Stimulated activated CD8-positive, alpha-beta memory T cell treated with anti-CD3 and anti-CD28 coated beads, Interleukin-4, amount 100 ng/mL, for 24 hours (primary cell): ENCODE measurements at regions not wholly inside any gene's neighbourhood (a gene's known extent, or its start where the extent isn't known, plus 50 kb on each side); places are given as distances from the start of the nearest gene placed in this dataset.
"Not testable (repeated sequence)": the region's sequence is repeated elsewhere in the genome, so short reads cannot be mapped to it uniquely, and the experiment has no call there.

Experiments
- DNase-seq: peaks from one replicate; pipeline ENCODE4 v3.0.0-alpha.2; 2020; ENCODE audit warnings: low read depth

GRCh38 chr18:22566703-22567420, 149.1 kb upstream of the CTAGE1 start:
- DNase-seq: no peak

GRCh38 chr18:22567794-22568193, 150.1 kb upstream of the CTAGE1 start:
- DNase-seq: no peak

DNA sequence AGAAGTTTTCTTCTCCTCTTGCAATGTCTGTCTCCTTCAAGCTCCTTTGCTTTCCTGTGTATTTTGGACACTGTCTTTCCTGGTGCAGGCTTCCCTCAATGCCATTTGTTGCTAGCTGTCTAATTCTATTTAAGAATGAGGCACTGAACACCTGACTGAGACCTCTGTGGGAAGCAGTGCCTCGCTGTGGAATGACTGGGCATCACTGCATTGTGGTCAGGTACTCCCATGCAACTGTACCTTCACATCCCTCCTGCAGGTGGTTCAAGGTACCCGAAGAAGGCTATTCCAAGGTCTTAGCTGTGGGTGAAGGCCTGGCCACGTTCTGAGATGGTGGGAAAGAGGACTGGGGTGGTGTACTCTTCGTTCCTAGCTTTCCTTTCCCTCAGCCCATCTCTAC, 152.8 kb upstream of the CTAGE1 start:
- no peak for DNase-seq

DNA sequence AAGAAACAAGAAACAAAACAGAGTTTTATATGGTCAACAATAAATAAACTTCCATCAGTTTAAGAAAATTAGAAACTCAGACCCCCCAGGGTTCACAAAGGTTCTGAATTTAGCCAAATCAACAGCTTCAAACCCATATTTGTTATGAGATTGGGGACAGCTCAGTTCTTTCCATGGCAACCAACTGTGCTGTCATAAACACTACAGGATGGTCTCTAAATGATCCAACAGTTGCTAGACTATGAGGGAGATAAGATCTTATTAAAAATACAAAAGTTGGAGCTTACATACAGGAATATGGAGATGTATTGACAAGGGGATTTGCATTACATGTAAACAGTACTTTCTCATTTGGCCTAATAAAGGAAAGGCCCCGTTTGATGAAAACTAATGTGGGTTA, 154.6 kb upstream of the CTAGE1 start:
- DNase-seq: no peak

GRCh38 chr18:22579271-22579670, 161.6 kb upstream of the CTAGE1 start:
- no peak for DNase-seq

- DNase-seq: no peak
Measured at GRCh38 chr18:22585333-22585732, 167.6 kb upstream of the CTAGE1 start.

- no peak for DNase-seq
Measured at GRCh38 chr18:22585821-22586220, 168.1 kb upstream of the CTAGE1 start.

DNA sequence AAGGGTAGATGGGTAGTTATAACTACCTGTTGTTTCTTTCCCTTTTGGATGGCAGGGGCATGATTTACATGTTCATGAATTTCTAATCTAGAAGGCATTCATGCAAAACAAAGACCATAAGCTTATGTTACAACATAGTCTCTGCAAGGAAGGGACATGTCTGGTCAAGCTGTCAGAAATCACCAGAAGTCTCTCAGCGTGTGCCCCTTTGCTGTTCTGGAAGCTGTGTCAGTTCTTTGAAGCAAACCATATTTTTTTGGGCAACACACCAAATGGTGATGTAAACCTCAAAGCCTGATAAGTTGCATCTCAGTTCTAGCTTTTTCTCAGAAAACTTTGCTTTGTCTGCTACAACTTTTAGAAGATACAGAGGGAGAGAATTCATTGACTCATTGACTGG, 173.5 kb upstream of the CTAGE1 start:
- DNase-seq: no peak

DNA sequence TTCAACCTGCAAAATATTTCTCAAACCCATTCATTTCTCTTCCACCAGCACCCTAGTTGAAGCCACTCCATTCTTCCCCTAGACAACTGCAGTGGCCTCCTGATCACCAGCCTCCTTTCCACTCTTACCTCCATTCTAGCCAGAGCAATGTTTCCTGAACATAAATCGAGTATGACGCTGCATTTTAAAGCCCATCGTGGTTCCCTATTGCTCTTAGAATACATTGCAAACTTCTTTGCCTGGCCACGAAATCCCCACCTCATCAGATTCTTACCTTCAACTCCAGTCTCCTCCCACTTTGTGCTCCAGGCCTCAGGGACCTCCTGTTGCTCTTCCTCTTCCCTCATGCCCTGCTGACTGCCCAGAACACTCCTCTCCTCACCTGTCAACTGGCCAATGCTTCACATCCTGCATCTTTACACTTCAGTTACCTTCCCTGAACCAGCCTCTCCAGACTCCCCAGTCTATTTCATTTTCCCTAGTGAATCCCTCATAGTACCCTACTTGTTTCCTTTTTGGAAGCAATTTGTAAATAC, 176.5 kb upstream of the CTAGE1 start:
- DNase-seq: no peak

- no peak for DNase-seq
Measured at GRCh38 chr18:22601481-22601880, 183.8 kb upstream of the CTAGE1 start.

DNA sequence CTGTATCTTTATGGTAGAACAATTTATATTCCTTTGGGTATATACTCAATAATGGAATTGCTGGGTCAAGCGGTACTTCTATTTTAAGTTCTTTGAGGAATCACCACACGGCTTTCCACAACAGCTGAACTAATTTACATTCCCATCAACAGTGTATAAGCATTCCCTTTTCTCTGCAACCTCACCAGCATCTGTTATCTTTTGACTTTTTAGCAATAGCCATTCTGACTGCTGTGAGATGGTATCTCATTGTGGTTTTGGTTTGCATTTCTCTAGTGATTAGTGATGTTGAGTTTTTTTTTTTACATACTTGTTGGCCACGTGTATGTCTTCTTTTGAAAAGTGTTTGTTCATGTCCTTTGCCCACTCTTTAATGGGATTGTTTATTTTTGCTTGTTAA, 184.7 kb upstream of the CTAGE1 start:
- DNase-seq: not testable (repeated sequence)

GRCh38 chr18:22603902-22604301, 186.2 kb upstream of the CTAGE1 start:
- no peak for DNase-seq

- no peak for DNase-seq
Measured at GRCh38 chr18:22604390-22604985, 186.8 kb upstream of the CTAGE1 start.

- DNase-seq: no peak
Measured at GRCh38 chr18:22604986-22605421, 187.3 kb upstream of the CTAGE1 start.

DNA sequence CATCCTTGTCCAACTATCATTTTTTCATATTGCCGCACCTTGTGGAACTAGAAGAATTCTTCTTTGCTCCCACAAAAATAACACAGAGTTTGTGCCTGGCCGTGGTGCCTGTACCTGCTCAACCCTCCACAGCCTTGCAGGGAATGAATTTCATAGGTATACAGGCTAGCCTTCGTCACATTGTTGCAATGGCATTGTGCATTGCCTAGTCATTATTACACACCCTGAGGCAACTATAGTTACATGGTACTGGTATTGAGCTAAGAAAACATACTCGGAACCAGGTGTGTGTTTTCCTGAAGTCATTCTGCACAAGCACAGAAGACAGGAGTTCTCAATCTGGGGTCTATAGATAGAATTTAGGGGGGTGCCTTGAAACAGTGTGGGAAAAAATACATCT, 188.0 kb upstream of the CTAGE1 start:
- DNase-seq: no peak

- no peak for DNase-seq
Measured at GRCh38 chr18:22606563-22607283, 189.0 kb upstream of the CTAGE1 start.

DNA sequence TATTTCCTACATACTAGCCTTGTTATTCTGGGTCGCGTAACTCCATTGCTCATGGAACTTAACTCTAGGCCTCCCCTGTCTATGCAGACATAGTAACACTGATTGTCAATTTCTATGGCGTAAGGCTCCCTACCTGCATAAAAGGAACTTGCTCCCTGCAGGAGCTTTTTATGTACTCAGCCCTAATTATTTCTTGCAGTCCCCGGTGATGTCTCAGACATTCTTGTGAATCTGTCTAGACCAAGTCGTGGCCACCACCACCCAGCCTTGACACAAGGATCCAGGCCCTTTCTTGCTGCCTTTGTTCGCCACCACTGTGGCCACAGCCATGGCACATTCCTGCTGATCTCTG, 189.5 kb upstream of the CTAGE1 start:
- DNase-seq: no peak

DNA sequence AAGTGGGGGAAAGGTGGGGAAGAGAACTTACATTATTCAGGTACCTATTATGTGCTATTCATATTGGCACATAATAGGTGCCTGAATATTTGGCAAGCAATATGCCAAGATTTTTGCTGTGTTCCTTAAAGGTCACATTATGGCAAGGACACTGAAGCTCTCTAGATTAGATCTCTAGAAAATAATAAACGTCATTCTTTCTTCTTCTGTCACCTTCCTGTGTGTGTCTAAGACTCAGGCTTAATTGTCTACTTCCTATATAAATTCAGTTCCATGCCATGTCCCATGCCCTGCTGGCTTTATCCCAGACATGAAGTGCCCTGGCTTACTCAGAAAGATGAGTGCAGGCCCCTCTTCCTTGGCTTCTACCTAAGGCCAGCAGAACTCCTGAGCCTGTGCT, 191.1 kb upstream of the CTAGE1 start:
- no peak for DNase-seq

- DNase-seq: no peak
Measured at GRCh38 chr18:22609642-22610041, 191.9 kb upstream of the CTAGE1 start.

GRCh38 chr18:22613058-22613690, 195.5 kb upstream of the CTAGE1 start:
- DNase-seq: no peak

- DNase-seq: no peak
Measured at GRCh38 chr18:22613788-22614187, 196.1 kb upstream of the CTAGE1 start.

DNA sequence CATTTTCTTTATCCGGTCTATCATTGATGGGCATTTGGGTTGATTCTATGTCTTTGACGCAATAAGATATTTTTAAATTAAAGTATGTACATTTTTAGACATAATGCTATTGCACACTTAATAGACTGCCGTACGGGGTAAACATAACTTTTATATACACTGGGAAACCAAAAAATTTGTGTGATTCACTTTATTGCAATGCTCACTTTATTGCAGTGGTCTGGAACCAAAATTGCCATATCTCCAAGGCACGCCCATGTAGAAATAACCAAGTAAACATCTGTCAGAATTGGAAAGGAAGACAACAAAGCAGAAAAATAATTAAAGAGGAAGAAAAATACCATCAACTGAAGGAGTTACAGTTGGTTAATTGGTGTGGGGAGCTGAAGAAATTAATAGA, 205.8 kb upstream of the CTAGE1 start:
- DNase-seq: no peak

DNA sequence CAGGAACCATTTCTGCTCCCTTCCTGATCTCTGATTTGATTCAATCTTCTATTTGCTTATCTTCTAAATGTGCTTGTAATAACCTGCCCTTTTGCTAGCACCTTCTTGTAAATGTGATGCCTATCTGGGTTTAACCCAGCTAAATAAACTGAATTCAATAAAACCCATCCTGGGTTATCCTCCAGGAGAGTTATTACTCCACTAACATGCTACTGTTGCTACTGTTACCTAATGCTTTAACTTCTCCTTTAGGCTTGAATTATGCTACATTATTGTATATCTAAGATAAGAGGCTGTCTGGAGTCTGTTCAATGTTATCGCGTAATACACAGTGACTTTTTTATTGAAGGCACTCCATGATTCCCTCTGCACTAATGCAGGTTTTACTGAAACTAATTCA, 206.5 kb upstream of the CTAGE1 start:
- DNase-seq: no peak
